Stomach (tissue), 8 donors: ENCODE measurements at regions not wholly inside any gene's neighbourhood (a gene's known extent, or its start where the extent isn't known, plus 50 kb on each side); places are given as distances from the start of the nearest gene placed in this dataset.
A peak's percentile ranks its signal among the peaks of the same experiment; 100 is the strongest.

Source experiments
- DNase-seq, 2 donors: peaks; one replicate each; pipeline versions ENCODE4 v3.0.0 to v3.0.0-alpha.2; 2013 to 2019
- H3K27ac ChIP-seq, 5 donors: fragments of 200-600 bp in 4 of 5; sonication (generic) in 4 of 5; one replicate each; pipeline ENCODE4 v1.5.1; 2013 to 2019; ENCODE audit warnings: mild to moderate bottlenecking in 1 of 5, moderate library complexity in 1 of 5
- H3K27me3 ChIP-seq, 3 donors: fragments of 200-600 bp; sonication (generic); one replicate each; pipeline ENCODE4 v1.5.1; 2017 to 2019; ENCODE audit warnings: mixed run types in 1 of 3
- H3K36me3 ChIP-seq, 4 donors: fragments of 200-600 bp; sonication (generic); 1 replicate in 3 of 4; 2 replicates in 1 of 4; pipeline ENCODE4 v1.5.1; 2016 to 2019
- H3K4me1 ChIP-seq, 4 donors: fragments of 200-600 bp; sonication (generic); one replicate each; pipeline ENCODE4 v1.5.1; 2016 to 2019
- H3K4me3 ChIP-seq, 4 donors: fragments of 200-600 bp; sonication (generic) in 3 of 4; one replicate each; pipeline ENCODE4 v1.5.1; 2016 to 2019; ENCODE audit warnings: mild to moderate bottlenecking in 1 of 4
- H3K9me3 ChIP-seq, 4 donors: fragments of 200-600 bp; sonication (generic); one replicate each; pipeline ENCODE4 v1.5.1; 2016 to 2019
- CTCF ChIP-seq, 7 experiments: fragments of 450-650 bp in 4 of 7; fragments of 200-600 bp in 3 of 7; sonication (generic) in 3 of 7; IDR thresholded peaks; one replicate each; pipeline ENCODE4 v1.5.1; 2016 to 2019; ENCODE audit warnings: antibody characterized with exemption in 7 of 7, control low read depth in 2 of 7, mild to moderate bottlenecking in 1 of 7
- EP300 ChIP-seq: sonication (generic); formaldehyde crosslinking; IDR thresholded peaks from one replicate; pipeline ENCODE4 v1.6.1; 2017; ENCODE audit warnings: antibody characterized with exemption
- POLR2A ChIP-seq, 4 donors: fragments of 450-650 bp; IDR thresholded peaks; one replicate each; pipeline ENCODE4 v1.6.1; 2016; ENCODE audit warnings: antibody characterized with exemption in 4 of 4, control low read depth in 2 of 4, mild to moderate bottlenecking in 1 of 4, moderate library complexity in 1 of 4
- POLR2AphosphoS5 ChIP-seq, 3 donors: sonication (generic); formaldehyde crosslinking; IDR thresholded peaks; one replicate each; pipeline ENCODE4 v1.6.1; 2016; ENCODE audit warnings: antibody characterized with exemption in 3 of 3
- WGBS, 5 donors: extraction: QIAGEN DNeasy Blood & Tissue Kit in 3 of 5; methylation state at CpG; one replicate each; pipeline versions ENCODE4 v1.1.5 to v1.1.7; 2013 to 2018; 5-methylcytosine and 5-hydroxymethylcytosine counted together
- intact Hi-C: fragments of 100-400 bp; cut with DNase I; formaldehyde crosslinking; loops from one replicate; pipeline ENCODE4 v1.15.1; 2023; ENCODE audit warnings: low total_unique reads
- donor health status: healthy with polysubstance abuse.
- donor health status: Bipolar disorder and iron deficiency.
- donor health status: healthy.

- H3K4me3 ChIP-seq, result no peak overlapping the region
- H3K4me1 ChIP-seq, result no peaks in the 10 kb centered on the region
- TF ChIP-seq CTCF (IDR thresholded peaks at IDR 0.05), result no peak
- TF ChIP-seq POLR2AphosphoS5 (IDR thresholded peaks at IDR 0.05), result no peak
- TF ChIP-seq EP300, result no peak
- TF ChIP-seq POLR2A (IDR thresholded peaks at IDR 0.05), result no peak
- H3K27me3 ChIP-seq, result no peaks in the 10 kb centered on the region
- DNase-seq, result peak in 1 of 2 donors; percentile 4
- no peak overlapping the region for H3K27ac ChIP-seq
- intact Hi-C loops, result no loop called here
- no peaks in the 10 kb centered on the region for H3K36me3 ChIP-seq
- no peaks in the 10 kb centered on the region for H3K9me3 ChIP-seq
- WGBS, 5 donors, result 49 to 72% (median 67%) methylated on average over 5 of the region's 5 CpGs
These were observed 557.7 kb downstream of the RAB28 start for GRCh38 chr4:12926189-12927066.

DNA sequence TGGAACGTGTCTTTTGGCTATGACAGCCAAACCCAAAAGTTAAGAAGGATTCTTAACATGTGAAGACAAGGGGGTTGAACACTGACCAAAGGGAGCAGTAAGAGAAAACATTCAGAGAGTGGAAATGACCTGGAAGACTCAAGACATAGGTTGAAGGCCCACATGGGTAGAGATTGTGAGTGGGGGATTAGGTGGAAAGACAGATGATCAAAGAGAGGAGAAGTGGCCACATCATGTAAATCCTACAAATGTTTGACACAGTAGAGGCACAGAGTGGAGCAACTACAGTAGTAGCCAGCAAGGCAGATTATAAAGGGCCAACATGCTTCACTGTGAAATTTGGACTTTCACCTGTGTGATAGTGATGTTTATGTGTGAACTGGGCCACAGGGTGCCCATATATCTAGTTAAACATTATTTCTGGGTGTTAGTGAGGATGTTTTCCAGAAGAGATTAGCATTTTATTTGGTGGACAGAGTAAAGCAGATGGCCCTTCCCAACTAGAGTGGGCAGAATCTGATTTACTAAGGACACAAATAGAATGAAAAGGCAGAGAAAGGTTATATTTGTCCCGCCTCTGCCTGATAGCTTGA lies 559.3 kb downstream of the RAB28 start:
- H3K9me3 ChIP-seq, result no peaks in the 10 kb centered on the region
- H3K4me1 ChIP-seq, result no peaks in the 10 kb centered on the region
- no peaks in the 10 kb centered on the region for H3K27me3 ChIP-seq
- TF ChIP-seq EP300, result no peak
- TF ChIP-seq CTCF (IDR thresholded peaks at IDR 0.05), result no peak
- no peak for TF ChIP-seq POLR2A (IDR thresholded peaks at IDR 0.05)
- TF ChIP-seq POLR2AphosphoS5 (IDR thresholded peaks at IDR 0.05), result no peak
- H3K4me3 ChIP-seq, result no peak overlapping the region
- 68 to 84% (median 79%) methylated on average over 2 of the region's 2 CpGs for WGBS, 5 donors
- no peak overlapping the region for H3K27ac ChIP-seq
- intact Hi-C loops, result no loop called here
- no peak for DNase-seq
- no peaks in the 10 kb centered on the region for H3K36me3 ChIP-seq

DNA sequence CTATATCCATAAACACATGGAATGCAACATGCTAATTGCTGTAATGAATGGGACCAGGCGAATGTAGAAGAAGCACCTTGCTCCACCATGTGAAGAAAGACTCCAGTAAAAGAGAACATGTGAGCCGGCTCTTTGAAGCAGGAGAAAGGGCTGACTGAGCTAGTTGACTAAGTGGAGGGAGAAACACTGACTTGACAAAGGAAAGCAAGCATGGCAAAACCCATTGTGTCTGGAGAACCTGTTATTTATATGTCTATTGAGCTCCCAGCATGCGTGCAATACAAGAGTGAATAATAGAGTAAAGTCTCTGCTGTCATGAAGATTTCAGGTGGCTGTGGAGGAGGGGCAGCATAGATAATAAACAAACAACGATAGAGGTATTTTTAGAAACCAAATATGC lies 559.9 kb downstream of the RAB28 start:
- H3K27ac ChIP-seq, result no peak overlapping the region
- DNase-seq, result no peak
- H3K36me3 ChIP-seq, result no peaks in the 10 kb centered on the region
- no peaks in the 10 kb centered on the region for H3K27me3 ChIP-seq
- H3K4me3 ChIP-seq, result no peak overlapping the region
- TF ChIP-seq POLR2AphosphoS5 (IDR thresholded peaks at IDR 0.05) (no peak), POLR2A (IDR thresholded peaks at IDR 0.05) (no peak), CTCF (IDR thresholded peaks at IDR 0.05) (no peak), EP300 (no peak)
- H3K4me1 ChIP-seq, result no peaks in the 10 kb centered on the region
- no peaks in the 10 kb centered on the region for H3K9me3 ChIP-seq
- intact Hi-C loops, result no loop called here
- 81 to 89% (median 85%) methylated on average over 4 of the region's 4 CpGs for WGBS, 5 donors

DNA sequence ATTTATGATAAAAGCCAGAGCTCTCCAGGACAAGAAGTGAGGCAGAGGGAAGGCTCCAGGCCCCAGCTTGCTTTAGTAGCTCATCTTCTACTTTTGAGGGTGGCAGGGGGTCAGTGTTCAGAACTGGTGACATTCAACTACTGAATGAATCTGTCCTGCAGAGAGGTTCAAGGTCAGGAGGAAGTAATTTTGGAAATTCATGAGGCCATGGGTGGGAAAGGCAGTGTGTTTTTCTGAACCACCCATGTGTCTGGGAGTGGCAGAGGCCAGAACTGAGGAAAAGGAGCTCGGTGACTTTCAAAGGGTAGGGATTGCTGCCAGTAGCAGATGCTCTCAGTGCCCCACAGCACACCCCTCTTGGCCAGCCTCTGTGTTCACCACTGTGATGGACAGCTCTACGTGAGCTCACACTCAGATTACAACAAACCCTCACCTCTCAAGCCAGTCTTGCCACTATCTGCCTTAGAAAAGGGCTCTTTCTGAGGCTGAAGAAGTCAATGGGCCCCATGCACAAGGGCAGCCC lies 571.2 kb downstream of the RAB28 start:
- Histone ChIP-seq H3K4me1 (no peaks in the 10 kb centered on the region), H3K27ac (no peak overlapping the region), H3K27me3 (no peaks in the 10 kb centered on the region), H3K36me3 (no peaks in the 10 kb centered on the region), H3K4me3 (no peak overlapping the region), H3K9me3 (peaks cover 0 to 18% (median 12%) of the 10 kb centered on the region in 4 donors)
- DNase-seq, result no peak
- intact Hi-C loops, result no loop called here
- 71 to 93% (median 83%) methylated on average over 2 of the region's 2 CpGs for WGBS, 5 donors
- TF ChIP-seq POLR2AphosphoS5 (IDR thresholded peaks at IDR 0.05) (no peak), EP300 (no peak), POLR2A (IDR thresholded peaks at IDR 0.05) (no peak), CTCF (IDR thresholded peaks at IDR 0.05) (no peak)
